Upper lobe of left lung (tissue), 4 donors: ENCODE measurements at regions not wholly inside any gene's neighbourhood (a gene's known extent, or its start where the extent isn't known, plus 50 kb on each side); places are given as distances from the start of the nearest gene placed in this dataset.

Source experiments
- EP300 ChIP-seq, 4 donors: sonication (generic); formaldehyde crosslinking; IDR thresholded peaks; one replicate each; pipeline ENCODE4 v1.5.1; 2017; ENCODE audit warnings: antibody characterized with exemption in 4 of 4, control low read depth in 2 of 4
- POLR2A ChIP-seq, 4 donors: fragments of 450-650 bp; IDR thresholded peaks; one replicate each; pipeline ENCODE4 v1.5.1; 2016 to 2017; ENCODE audit warnings: antibody characterized with exemption in 4 of 4, mild to moderate bottlenecking in 2 of 4
- TF ChIP-seq, protein P1 (sequence below), 6 experiments: fragments of 450-650 bp in 4 of 6; fragments of 200-600 bp in 2 of 6; sonication (generic) in 2 of 6; IDR thresholded peaks; one replicate each; pipeline ENCODE4 v1.5.1; 2016 to 2019; ENCODE audit warnings: antibody characterized with exemption in 6 of 6

- TF ChIP-seq, protein P1, sequence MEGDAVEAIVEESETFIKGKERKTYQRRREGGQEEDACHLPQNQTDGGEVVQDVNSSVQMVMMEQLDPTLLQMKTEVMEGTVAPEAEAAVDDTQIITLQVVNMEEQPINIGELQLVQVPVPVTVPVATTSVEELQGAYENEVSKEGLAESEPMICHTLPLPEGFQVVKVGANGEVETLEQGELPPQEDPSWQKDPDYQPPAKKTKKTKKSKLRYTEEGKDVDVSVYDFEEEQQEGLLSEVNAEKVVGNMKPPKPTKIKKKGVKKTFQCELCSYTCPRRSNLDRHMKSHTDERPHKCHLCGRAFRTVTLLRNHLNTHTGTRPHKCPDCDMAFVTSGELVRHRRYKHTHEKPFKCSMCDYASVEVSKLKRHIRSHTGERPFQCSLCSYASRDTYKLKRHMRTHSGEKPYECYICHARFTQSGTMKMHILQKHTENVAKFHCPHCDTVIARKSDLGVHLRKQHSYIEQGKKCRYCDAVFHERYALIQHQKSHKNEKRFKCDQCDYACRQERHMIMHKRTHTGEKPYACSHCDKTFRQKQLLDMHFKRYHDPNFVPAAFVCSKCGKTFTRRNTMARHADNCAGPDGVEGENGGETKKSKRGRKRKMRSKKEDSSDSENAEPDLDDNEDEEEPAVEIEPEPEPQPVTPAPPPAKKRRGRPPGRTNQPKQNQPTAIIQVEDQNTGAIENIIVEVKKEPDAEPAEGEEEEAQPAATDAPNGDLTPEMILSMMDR (IDR thresholded peaks at IDR 0.05) = no peak
- TF ChIP-seq EP300 (IDR thresholded peaks at IDR 0.05) (no peak), POLR2A (IDR thresholded peaks at IDR 0.05) (no peak)
Measured at GRCh38 chrX:112967341-112967740, 126.7 kb upstream of the AMOT start.
